Peyer's patch (tissue), 4 donors: ENCODE measurements at regions not wholly inside any gene's neighbourhood (a gene's known extent, or its start where the extent isn't known, plus 50 kb on each side); places are given as distances from the start of the nearest gene placed in this dataset.

Experiments used
- DNase-seq, 3 donors: peaks; one replicate each; pipeline ENCODE4 v3.0.0-alpha.2; 2017 to 2019
- H3K27ac ChIP-seq, 4 donors: fragments of 200-600 bp; sonication (generic); one replicate each; pipeline ENCODE4 v1.5.1; 2016 to 2019
- H3K27me3 ChIP-seq, 2 donors: fragments of 200-600 bp; sonication (generic); one replicate each; pipeline ENCODE4 v1.5.1; 2019
- H3K36me3 ChIP-seq, 3 donors: fragments of 200-600 bp; sonication (generic); one replicate each; pipeline ENCODE4 v1.5.1; 2016 to 2019
- H3K4me1 ChIP-seq, 4 donors: fragments of 200-600 bp; sonication (generic); one replicate each; pipeline ENCODE4 v1.5.1; 2016 to 2019
- H3K4me3 ChIP-seq, 4 donors: fragments of 200-600 bp; sonication (generic); 1 replicate in 3 of 4; 2 replicates in 1 of 4; pipeline ENCODE4 v1.5.1; 2016 to 2019; ENCODE audit warnings: mild to moderate bottlenecking in 1 of 4
- H3K9me3 ChIP-seq, 4 donors: fragments of 200-600 bp; sonication (generic); one replicate each; pipeline ENCODE4 v1.5.1; 2016 to 2019; ENCODE audit warnings: mild to moderate bottlenecking in 1 of 4
- POLR2A ChIP-seq, 2 donors: fragments of 450-650 bp; IDR thresholded peaks; one replicate each; pipeline ENCODE4 v1.5.1; 2017; ENCODE audit warnings: antibody characterized with exemption in 2 of 2, mild to moderate bottlenecking in 2 of 2, moderate library complexity in 2 of 2
- TF ChIP-seq, protein P1 (sequence below), 6 experiments: fragments of 450-650 bp in 4 of 6; fragments of 200-600 bp in 2 of 6; sonication (generic) in 1 of 6; IDR thresholded peaks; one replicate each; pipeline ENCODE4 v1.5.1; 2017 to 2019; ENCODE audit warnings: antibody characterized with exemption in 6 of 6, mild to moderate bottlenecking in 3 of 6, moderate library complexity in 1 of 6

DNA sequence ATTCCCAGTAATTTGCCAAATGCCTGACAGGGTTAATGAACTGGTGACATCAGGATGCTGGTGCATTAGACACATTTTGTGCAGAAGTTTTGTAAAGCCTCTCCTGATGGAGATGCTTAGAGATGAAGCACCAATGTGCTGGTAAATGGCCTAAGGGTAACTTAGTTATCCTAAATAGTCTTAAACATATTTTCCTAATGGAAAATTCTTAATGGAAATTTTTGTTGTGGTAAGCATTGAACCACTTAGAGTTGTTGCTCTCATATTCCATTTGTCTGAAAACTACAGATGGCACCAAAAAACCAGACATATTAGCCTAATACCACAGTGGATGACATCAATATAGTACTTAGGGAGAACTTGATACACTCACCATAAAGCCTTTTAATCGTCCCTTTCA is 154.5 kb upstream of the ANK2 start:
- DNase-seq = no peak
- Histone ChIP-seq H3K9me3 (no peaks in the 10 kb centered on the region), H3K4me1 (no peaks in the 10 kb centered on the region), H3K27ac (no peak overlapping the region), H3K4me3 (no peak overlapping the region), H3K27me3 (no peaks in the 10 kb centered on the region), H3K36me3 (no peaks in the 10 kb centered on the region)
- TF ChIP-seq, protein P1, sequence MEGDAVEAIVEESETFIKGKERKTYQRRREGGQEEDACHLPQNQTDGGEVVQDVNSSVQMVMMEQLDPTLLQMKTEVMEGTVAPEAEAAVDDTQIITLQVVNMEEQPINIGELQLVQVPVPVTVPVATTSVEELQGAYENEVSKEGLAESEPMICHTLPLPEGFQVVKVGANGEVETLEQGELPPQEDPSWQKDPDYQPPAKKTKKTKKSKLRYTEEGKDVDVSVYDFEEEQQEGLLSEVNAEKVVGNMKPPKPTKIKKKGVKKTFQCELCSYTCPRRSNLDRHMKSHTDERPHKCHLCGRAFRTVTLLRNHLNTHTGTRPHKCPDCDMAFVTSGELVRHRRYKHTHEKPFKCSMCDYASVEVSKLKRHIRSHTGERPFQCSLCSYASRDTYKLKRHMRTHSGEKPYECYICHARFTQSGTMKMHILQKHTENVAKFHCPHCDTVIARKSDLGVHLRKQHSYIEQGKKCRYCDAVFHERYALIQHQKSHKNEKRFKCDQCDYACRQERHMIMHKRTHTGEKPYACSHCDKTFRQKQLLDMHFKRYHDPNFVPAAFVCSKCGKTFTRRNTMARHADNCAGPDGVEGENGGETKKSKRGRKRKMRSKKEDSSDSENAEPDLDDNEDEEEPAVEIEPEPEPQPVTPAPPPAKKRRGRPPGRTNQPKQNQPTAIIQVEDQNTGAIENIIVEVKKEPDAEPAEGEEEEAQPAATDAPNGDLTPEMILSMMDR (IDR thresholded peaks at IDR 0.05) = no peak
- TF ChIP-seq POLR2A (IDR thresholded peaks at IDR 0.05) = no peak

DNA sequence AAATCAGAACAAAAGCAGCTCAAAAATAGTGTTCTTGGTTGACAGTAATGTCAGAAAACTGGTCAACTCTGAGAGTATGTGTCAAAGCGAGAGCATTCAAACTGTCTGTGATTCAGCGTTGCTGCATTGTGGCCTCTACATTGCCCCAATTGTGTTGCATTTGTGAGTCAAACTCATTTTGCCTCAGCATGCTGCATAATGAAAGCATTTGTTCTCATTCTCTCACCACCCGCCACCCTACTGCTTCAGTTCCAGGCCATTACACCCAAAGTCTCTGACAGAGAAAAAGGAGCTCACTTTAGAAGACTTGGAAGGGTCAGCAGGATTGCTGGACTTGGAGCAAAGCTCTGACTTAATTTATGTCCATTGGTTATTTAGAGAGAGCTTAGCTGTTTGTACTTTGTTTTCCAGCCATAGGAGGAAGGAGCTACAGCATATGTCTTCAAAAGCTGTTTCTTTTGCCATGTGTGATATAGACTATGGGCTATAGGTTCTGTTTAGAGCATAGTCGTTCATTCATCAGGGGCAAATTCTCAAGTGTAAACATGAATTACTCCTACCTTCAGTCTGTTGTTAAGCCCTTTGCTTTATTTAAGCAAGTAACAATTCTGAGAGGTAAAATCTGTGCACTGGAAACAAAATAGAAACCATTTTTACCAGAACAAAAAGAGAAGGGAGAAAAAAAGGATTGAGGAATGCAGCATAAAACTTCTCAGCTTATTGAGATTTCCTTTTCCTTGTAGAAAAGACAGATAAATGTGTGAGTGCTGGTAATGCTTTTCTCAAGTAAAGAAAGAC is 153.4 kb upstream of the ANK2 start:
- Histone ChIP-seq H3K4me3 (no peak overlapping the region), H3K9me3 (no peaks in the 10 kb centered on the region), H3K27me3 (no peaks in the 10 kb centered on the region), H3K4me1 (no peaks in the 10 kb centered on the region), H3K27ac (peak overlapping the region in 1 of 4 donors; percentile 22), H3K36me3 (no peaks in the 10 kb centered on the region)
- TF ChIP-seq, protein P1 (IDR thresholded peaks at IDR 0.05) = no peak
- no peak for TF ChIP-seq POLR2A (IDR thresholded peaks at IDR 0.05)
- no peak for DNase-seq

DNA sequence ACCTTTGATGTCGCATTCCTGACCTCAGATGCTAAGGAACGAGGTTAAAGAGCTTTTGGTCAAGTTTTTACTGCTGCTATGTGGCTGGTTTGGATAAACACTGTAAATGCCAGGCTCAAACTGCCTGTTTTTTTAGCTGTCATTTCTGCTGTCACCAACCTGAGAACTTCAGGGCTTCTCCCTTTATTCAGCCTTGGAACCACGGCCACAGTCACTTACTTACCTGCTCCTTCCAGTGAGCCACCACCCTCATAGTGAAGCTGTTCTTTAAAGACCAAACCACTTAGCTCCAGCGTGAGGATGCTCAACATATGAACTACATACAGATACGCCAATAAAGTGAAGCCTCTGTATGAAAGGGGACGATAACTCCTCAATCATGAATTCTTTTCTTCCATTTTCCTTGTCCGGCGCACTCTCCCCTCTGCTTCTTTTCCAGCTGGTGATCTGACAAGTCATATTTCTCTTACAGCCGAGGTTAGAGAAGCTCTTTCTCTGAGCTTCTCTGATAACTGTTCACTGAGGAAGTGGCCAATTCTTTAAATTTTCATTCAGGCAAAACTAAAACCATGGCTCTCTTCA is 152.8 kb upstream of the ANK2 start:
- no peaks in the 10 kb centered on the region for H3K27me3 ChIP-seq
- peak overlapping the region in 1 of 4 donors; percentile 22 for H3K27ac ChIP-seq
- no peaks in the 10 kb centered on the region for H3K36me3 ChIP-seq
- no peaks in the 10 kb centered on the region for H3K9me3 ChIP-seq
- H3K4me1 ChIP-seq = no peaks in the 10 kb centered on the region
- TF ChIP-seq POLR2A (IDR thresholded peaks at IDR 0.05) = no peak
- TF ChIP-seq, protein P1 (IDR thresholded peaks at IDR 0.05) = no peak
- DNase-seq = no peak
- no peak overlapping the region for H3K4me3 ChIP-seq

- no peak for DNase-seq
- Histone ChIP-seq H3K27me3 (no peaks in the 10 kb centered on the region), H3K36me3 (no peaks in the 10 kb centered on the region), H3K9me3 (no peaks in the 10 kb centered on the region), H3K4me1 (no peaks in the 10 kb centered on the region), H3K4me3 (no peak overlapping the region), H3K27ac (no peak overlapping the region)
- TF ChIP-seq POLR2A (IDR thresholded peaks at IDR 0.05) = no peak
- TF ChIP-seq, protein P1 (IDR thresholded peaks at IDR 0.05) = no peak
Observed at GRCh38 chr4:112897543-112897942, 151.9 kb upstream of the ANK2 start.

- Histone ChIP-seq H3K36me3 (no peaks in the 10 kb centered on the region), H3K9me3 (no peaks in the 10 kb centered on the region), H3K27me3 (no peaks in the 10 kb centered on the region), H3K27ac (no peak overlapping the region), H3K4me1 (no peaks in the 10 kb centered on the region), H3K4me3 (no peak overlapping the region)
- TF ChIP-seq, protein P1 (IDR thresholded peaks at IDR 0.05) = no peak
- no peak for TF ChIP-seq POLR2A (IDR thresholded peaks at IDR 0.05)
- DNase-seq = no peak
Observed at GRCh38 chr4:112898357-112899141, 150.9 kb upstream of the ANK2 start.
